Testis (tissue), 2 donors: ENCODE measurements at regions not wholly inside any gene's neighbourhood (a gene's known extent, or its start where the extent isn't known, plus 50 kb on each side); places are given as distances from the start of the nearest gene placed in this dataset.

Experiments used
- CTCF ChIP-seq, 3 experiments: fragments of 450-650 bp in 2 of 3; fragments of 200-600 bp in 1 of 3; sonication (generic) in 1 of 3; IDR thresholded peaks; one replicate each; pipeline ENCODE4 v1.5.1; 2016 to 2019; ENCODE audit warnings: antibody characterized with exemption in 3 of 3, mild to moderate bottlenecking in 2 of 3, moderate library complexity in 1 of 3
- POLR2A ChIP-seq: fragments of 450-650 bp; IDR thresholded peaks from one replicate; pipeline ENCODE4 v1.6.1; 2017; ENCODE audit warnings: antibody characterized with exemption, mild to moderate bottlenecking, moderate library complexity

- no peak for TF ChIP-seq CTCF (IDR thresholded peaks at IDR 0.05)
- TF ChIP-seq POLR2A = no peak
Measured at GRCh38 chr20:24823989-24824693, 124.9 kb upstream of the CST7 start.
